ENCODE measurements at regions not wholly inside any gene's neighbourhood (a gene's known extent, or its start where the extent isn't known, plus 50 kb on each side); places are given as distances from the start of the nearest gene placed in this dataset.

DNA sequence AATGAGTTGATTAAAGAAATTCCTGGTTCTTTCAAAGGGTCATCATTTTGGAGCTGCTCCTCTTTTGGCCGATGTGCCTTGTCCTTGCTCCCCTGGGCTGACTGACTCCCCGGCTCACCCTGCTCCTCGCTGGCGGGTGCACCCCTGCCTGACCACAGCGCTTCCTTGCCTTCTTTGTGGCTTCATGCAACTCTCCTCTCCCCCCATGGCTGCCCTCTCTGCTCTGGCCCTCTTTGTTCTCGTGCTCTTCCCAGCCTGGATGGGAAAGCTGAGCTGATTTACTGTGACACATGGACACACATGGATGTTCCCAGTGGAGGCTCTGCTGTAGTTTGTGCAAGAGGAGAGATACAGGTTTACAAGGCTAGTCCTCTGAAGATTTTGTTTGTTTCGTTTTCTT lies 234.6 kb downstream of the HAUS1 start:
- Histone ChIP-seq H2BK120ac (ENCODE audit: insufficient read depth, low read length, poor library complexity) (no peak overlapping the region), H2BK5ac (ENCODE audit: low read depth, low read length, poor library complexity) (no peak overlapping the region), H3K9ac (ENCODE audit: low read length) (no peak overlapping the region), H3K9me3 (ENCODE audit: insufficient read depth, low read depth, low read length) (peaks cover 2% of the 10 kb centered on the region), H3K4me2 (ENCODE audit: low read length) (no peak overlapping the region), H3K14ac (ENCODE audit: low read length) (no peak overlapping the region), H4K91ac (ENCODE audit: low read depth, low read length) (no peak overlapping the region), H3K36me3 (ENCODE audit: control insufficient read depth in 1 of 2, insufficient read depth in 2 of 2, low read length in 2 of 2) (no peaks in the 10 kb centered on the region), H3K4me3 (ENCODE audit: low read depth, low read length) (no peak overlapping the region), H4K8ac (ENCODE audit: low read depth, low read length) (no peak overlapping the region), H3K79me2 (ENCODE audit: control insufficient read depth, insufficient read depth, low read length, poor library complexity) (no peaks in the 10 kb centered on the region), H2BK12ac (ENCODE audit: low read length) (no peak overlapping the region), H2AFZ (ENCODE audit: insufficient read depth, low read length, poor library complexity) (no peak overlapping the region), H2AK5ac (ENCODE audit: low read length) (no peak overlapping the region), H3K4me1 (ENCODE audit: control insufficient read depth in 1 of 2, insufficient read depth in 2 of 2, low read length in 2 of 2) (peaks cover 5 to 9% of the 10 kb centered on the region in 2 experiments), H3K27ac (ENCODE audit: low read depth, low read length) (no peak overlapping the region), H3K23ac (ENCODE audit: low read length) (no peak overlapping the region), H3K27me3 (ENCODE audit: insufficient read depth, low read length) (peaks cover 18% of the 10 kb centered on the region), H3K4ac (ENCODE audit: low read depth, low read length) (no peak overlapping the region), H3K79me1 (ENCODE audit: low read length) (no peaks in the 10 kb centered on the region), H3K18ac (ENCODE audit: low read length) (no peak overlapping the region), H4K12ac (ENCODE audit: low read depth, low read length) (no peak overlapping the region)
- DNase-seq, result no peak
- WGBS (ENCODE audit: extremely low coverage, insufficient coverage, insufficient read length), result no CpG with 5 or more reads among the region's 7 CpGs

DNA sequence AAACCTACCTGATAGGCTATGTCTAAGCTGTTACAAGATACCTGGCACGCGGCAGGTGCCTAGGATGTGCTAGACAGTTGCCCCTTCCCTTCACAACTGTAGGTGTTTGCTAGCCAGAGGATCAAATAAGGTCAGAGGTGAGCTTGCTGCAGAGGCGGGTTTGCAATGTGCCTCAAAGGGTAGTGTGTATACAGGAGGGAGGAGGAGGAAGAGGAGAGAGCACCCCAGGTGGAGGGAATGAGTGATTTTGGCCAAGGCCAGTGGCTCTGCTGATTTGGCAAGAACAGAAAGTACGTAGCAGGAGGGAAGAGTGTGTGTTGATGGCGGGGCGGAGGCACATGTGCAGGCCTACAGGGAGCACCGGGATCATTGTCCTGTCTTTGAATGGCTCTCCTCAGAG lies 236.5 kb downstream of the HAUS1 start:
- H3K36me3 ChIP-seq (ENCODE audit: control insufficient read depth in 1 of 2, insufficient read depth in 2 of 2, low read length in 2 of 2), result no peaks in the 10 kb centered on the region
- no peak overlapping the region for H3K4me2 ChIP-seq (ENCODE audit: low read length)
- H4K91ac ChIP-seq (ENCODE audit: low read depth, low read length), result no peak overlapping the region
- no peak overlapping the region for H3K14ac ChIP-seq (ENCODE audit: low read length)
- H3K9ac ChIP-seq (ENCODE audit: low read length), result no peak overlapping the region
- H3K9me3 ChIP-seq (ENCODE audit: insufficient read depth, low read depth, low read length), result no peaks in the 10 kb centered on the region
- H2AK5ac ChIP-seq (ENCODE audit: low read length), result no peak overlapping the region
- no peak overlapping the region for H4K8ac ChIP-seq (ENCODE audit: low read depth, low read length)
- H4K12ac ChIP-seq (ENCODE audit: low read depth, low read length), result no peak overlapping the region
- H2AFZ ChIP-seq (ENCODE audit: insufficient read depth, low read length, poor library complexity), result no peak overlapping the region
- H2BK5ac ChIP-seq (ENCODE audit: low read depth, low read length, poor library complexity), result no peak overlapping the region
- H3K4me3 ChIP-seq (ENCODE audit: low read depth, low read length), result no peak overlapping the region
- no peak overlapping the region for H3K4ac ChIP-seq (ENCODE audit: low read depth, low read length)
- DNase-seq, result no peak
- H3K27me3 ChIP-seq (ENCODE audit: insufficient read depth, low read length), result peaks cover under 1% of the 10 kb centered on the region
- no peak overlapping the region for H2BK120ac ChIP-seq (ENCODE audit: insufficient read depth, low read length, poor library complexity)
- H3K79me2 ChIP-seq (ENCODE audit: control insufficient read depth, insufficient read depth, low read length, poor library complexity), result no peaks in the 10 kb centered on the region
- no CpG with 5 or more reads among the region's 7 CpGs for WGBS (ENCODE audit: extremely low coverage, insufficient coverage, insufficient read length)
- H3K27ac ChIP-seq (ENCODE audit: low read depth, low read length), result no peak overlapping the region
- H2BK12ac ChIP-seq (ENCODE audit: low read length), result no peak overlapping the region
- H3K4me1 ChIP-seq (ENCODE audit: control insufficient read depth in 1 of 2, insufficient read depth in 2 of 2, low read length in 2 of 2), result no peaks in the 10 kb centered on the region
- no peak overlapping the region for H3K23ac ChIP-seq (ENCODE audit: low read length)
- H3K18ac ChIP-seq (ENCODE audit: low read length), result no peak overlapping the region
- no peaks in the 10 kb centered on the region for H3K79me1 ChIP-seq (ENCODE audit: low read length)

DNA sequence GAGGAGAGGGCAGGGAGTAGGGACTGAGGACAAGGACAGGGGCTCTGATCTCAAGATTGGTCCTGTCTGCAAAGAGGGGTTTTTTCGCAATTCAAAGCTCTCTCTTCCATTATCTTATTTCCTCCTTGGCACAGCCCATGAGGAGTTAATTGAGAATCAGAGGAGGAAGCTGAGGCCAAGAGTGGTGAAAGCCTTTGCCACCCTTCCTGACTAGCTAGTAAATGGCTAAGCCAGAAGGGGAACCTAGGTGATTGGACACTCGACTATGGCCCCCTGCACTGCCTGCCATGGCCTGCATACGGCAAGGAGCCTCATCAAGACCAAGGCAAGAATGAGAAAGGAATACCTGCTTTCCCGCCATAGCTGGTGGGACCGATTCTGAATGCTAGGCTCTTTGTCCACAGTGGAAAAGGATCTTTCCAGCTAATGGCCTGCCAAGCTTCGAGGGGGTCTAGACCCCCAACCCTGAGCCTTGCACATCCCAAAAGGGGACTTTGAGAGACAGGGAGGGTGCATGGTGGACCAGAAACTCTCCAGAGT lies 237.9 kb downstream of the HAUS1 start:
- no peaks in the 10 kb centered on the region for H3K79me2 ChIP-seq (ENCODE audit: control insufficient read depth, insufficient read depth, low read length, poor library complexity)
- H2AK5ac ChIP-seq (ENCODE audit: low read length), result no peak overlapping the region
- no peaks in the 10 kb centered on the region for H3K79me1 ChIP-seq (ENCODE audit: low read length)
- H3K14ac ChIP-seq (ENCODE audit: low read length), result no peak overlapping the region
- no peak overlapping the region for H3K18ac ChIP-seq (ENCODE audit: low read length)
- no peak overlapping the region for H3K4me3 ChIP-seq (ENCODE audit: low read depth, low read length)
- WGBS (ENCODE audit: extremely low coverage, insufficient coverage, insufficient read length), result no CpG with 5 or more reads among the region's 6 CpGs
- no peak overlapping the region for H2BK12ac ChIP-seq (ENCODE audit: low read length)
- H2AFZ ChIP-seq (ENCODE audit: insufficient read depth, low read length, poor library complexity), result no peak overlapping the region
- no peak overlapping the region for H3K4ac ChIP-seq (ENCODE audit: low read depth, low read length)
- no peaks in the 10 kb centered on the region for H3K9me3 ChIP-seq (ENCODE audit: insufficient read depth, low read depth, low read length)
- no peak overlapping the region for H3K27ac ChIP-seq (ENCODE audit: low read depth, low read length)
- no peak overlapping the region for H4K12ac ChIP-seq (ENCODE audit: low read depth, low read length)
- no peak overlapping the region for H2BK120ac ChIP-seq (ENCODE audit: insufficient read depth, low read length, poor library complexity)
- no peak overlapping the region for H2BK5ac ChIP-seq (ENCODE audit: low read depth, low read length, poor library complexity)
- no peak overlapping the region for H3K23ac ChIP-seq (ENCODE audit: low read length)
- H4K8ac ChIP-seq (ENCODE audit: low read depth, low read length), result no peak overlapping the region
- H3K36me3 ChIP-seq (ENCODE audit: control insufficient read depth in 1 of 2, insufficient read depth in 2 of 2, low read length in 2 of 2), result no peaks in the 10 kb centered on the region
- no peak overlapping the region for H3K4me2 ChIP-seq (ENCODE audit: low read length)
- no peak for DNase-seq
- no peaks in the 10 kb centered on the region for H3K4me1 ChIP-seq (ENCODE audit: control insufficient read depth in 1 of 2, insufficient read depth in 2 of 2, low read length in 2 of 2)
- no peak overlapping the region for H4K91ac ChIP-seq (ENCODE audit: low read depth, low read length)
- H3K27me3 ChIP-seq (ENCODE audit: insufficient read depth, low read length), result no peaks in the 10 kb centered on the region
- no peak overlapping the region for H3K9ac ChIP-seq (ENCODE audit: low read length)

DNA sequence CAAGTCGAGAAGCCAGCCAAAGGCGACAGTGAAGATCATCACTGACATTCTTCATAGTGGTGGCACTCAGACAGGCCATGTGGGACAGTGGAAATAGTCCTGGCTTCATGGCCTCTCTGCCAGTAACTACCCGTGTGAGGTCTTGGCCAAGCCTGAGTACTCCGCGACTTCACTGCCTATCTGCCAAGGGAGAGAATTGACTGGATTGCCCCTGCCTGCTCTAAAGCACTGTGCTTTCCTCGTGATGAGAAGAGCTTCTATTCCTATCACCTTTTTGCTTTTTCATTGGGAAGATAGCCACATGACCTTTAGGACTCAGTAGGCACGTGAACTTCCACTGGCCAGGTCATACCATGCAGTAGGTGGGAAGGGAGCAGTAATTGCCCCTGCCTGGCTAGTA lies 239.3 kb downstream of the HAUS1 start:
- Histone ChIP-seq H4K91ac (ENCODE audit: low read depth, low read length) (no peak overlapping the region), H3K36me3 (ENCODE audit: control insufficient read depth in 1 of 2, insufficient read depth in 2 of 2, low read length in 2 of 2) (no peaks in the 10 kb centered on the region), H3K14ac (ENCODE audit: low read length) (no peak overlapping the region), H2AK5ac (ENCODE audit: low read length) (no peak overlapping the region), H3K9ac (ENCODE audit: low read length) (no peak overlapping the region), H3K4ac (ENCODE audit: low read depth, low read length) (no peak overlapping the region), H3K18ac (ENCODE audit: low read length) (no peak overlapping the region), H3K4me1 (ENCODE audit: control insufficient read depth in 1 of 2, insufficient read depth in 2 of 2, low read length in 2 of 2) (no peaks in the 10 kb centered on the region), H4K8ac (ENCODE audit: low read depth, low read length) (no peak overlapping the region), H3K79me1 (ENCODE audit: low read length) (no peaks in the 10 kb centered on the region), H2BK5ac (ENCODE audit: low read depth, low read length, poor library complexity) (no peak overlapping the region), H3K9me3 (ENCODE audit: insufficient read depth, low read depth, low read length) (no peaks in the 10 kb centered on the region), H3K4me3 (ENCODE audit: low read depth, low read length) (no peak overlapping the region), H3K27me3 (ENCODE audit: insufficient read depth, low read length) (no peaks in the 10 kb centered on the region), H4K12ac (ENCODE audit: low read depth, low read length) (no peak overlapping the region), H2BK120ac (ENCODE audit: insufficient read depth, low read length, poor library complexity) (no peak overlapping the region), H2BK12ac (ENCODE audit: low read length) (no peak overlapping the region), H3K27ac (ENCODE audit: low read depth, low read length) (no peak overlapping the region), H3K23ac (ENCODE audit: low read length) (no peak overlapping the region), H2AFZ (ENCODE audit: insufficient read depth, low read length, poor library complexity) (no peak overlapping the region), H3K79me2 (ENCODE audit: control insufficient read depth, insufficient read depth, low read length, poor library complexity) (no peaks in the 10 kb centered on the region), H3K4me2 (ENCODE audit: low read length) (no peak overlapping the region)
- no peak for DNase-seq
- WGBS (ENCODE audit: extremely low coverage, insufficient coverage, insufficient read length), result no CpG with 5 or more reads among the region's 7 CpGs
